Stimulated activated CD8-positive, alpha-beta memory T cell treated with anti-CD3 and anti-CD28 coated beads, Interleukin-4, amount 100 ng/mL, for 24 hours (primary cell): ENCODE measurements at regions not wholly inside any gene's neighbourhood (a gene's known extent, or its start where the extent isn't known, plus 50 kb on each side); places are given as distances from the start of the nearest gene placed in this dataset.
A peak's percentile ranks its signal among the peaks of the same experiment; 100 is the strongest.

Experiments
- DNase-seq: peaks from one replicate; pipeline ENCODE4 v3.0.0-alpha.2; 2020; ENCODE audit warnings: low read depth

DNA sequence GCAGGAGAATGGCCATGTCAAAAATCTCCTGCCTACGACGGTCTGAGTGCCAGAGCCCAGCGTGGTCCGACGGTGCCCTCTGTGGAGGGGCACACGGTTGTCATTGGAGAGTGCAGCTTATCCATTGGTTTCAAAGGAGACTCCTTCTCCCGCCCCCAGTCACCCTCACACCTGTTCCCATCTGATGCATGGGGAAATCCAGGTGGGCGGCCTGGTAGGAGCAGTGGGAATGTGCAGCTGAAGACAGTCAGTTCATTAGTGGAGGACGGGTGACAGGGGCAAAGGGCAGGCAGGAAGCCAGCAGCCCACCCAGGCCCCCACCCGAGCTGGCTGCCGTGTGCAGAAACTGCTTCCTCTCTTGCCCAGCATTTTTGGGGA lies 162.3 kb downstream of the IRF8 start:
- no peak for DNase-seq

GRCh38 chr16:86061721-86062120 lies 162.8 kb downstream of the IRF8 start:
- DNase-seq: no peak

DNA sequence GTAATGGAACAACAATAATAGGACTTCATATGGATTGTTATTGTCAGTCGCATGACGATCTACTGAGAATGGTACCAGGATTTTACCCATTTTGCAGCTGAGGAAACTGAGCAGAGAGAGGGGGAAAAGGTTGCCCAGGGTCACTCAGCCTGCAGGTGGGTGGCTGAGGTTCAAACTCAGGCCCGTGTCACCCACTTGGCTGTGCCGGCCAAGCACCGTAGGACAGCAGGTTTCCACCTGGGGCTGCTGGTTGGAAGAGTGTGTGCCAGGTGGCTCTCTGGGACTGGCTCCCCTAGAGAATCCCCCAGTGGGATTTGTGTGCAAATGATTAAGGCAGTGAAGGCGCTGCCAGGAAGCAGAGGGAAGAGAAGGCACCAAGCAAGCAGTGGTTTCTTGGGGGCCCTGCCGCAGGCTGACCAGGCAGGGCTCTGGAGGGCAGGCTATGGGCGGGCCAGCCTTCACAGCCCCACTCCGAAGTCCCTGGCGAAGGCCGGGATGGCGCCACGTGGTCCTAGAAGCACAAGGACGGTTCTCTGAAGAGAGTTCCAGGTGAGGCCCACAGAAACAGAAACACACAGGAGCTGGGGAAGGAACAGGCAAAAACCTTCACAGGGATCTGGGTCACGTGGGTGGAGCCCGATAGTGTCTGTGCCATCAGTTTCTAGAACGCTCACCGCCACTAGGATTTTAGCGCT lies 163.5 kb downstream of the IRF8 start:
- DNase-seq: no peak

GRCh38 chr16:86063760-86064405 lies 164.9 kb downstream of the IRF8 start:
- DNase-seq: no peak

DNA sequence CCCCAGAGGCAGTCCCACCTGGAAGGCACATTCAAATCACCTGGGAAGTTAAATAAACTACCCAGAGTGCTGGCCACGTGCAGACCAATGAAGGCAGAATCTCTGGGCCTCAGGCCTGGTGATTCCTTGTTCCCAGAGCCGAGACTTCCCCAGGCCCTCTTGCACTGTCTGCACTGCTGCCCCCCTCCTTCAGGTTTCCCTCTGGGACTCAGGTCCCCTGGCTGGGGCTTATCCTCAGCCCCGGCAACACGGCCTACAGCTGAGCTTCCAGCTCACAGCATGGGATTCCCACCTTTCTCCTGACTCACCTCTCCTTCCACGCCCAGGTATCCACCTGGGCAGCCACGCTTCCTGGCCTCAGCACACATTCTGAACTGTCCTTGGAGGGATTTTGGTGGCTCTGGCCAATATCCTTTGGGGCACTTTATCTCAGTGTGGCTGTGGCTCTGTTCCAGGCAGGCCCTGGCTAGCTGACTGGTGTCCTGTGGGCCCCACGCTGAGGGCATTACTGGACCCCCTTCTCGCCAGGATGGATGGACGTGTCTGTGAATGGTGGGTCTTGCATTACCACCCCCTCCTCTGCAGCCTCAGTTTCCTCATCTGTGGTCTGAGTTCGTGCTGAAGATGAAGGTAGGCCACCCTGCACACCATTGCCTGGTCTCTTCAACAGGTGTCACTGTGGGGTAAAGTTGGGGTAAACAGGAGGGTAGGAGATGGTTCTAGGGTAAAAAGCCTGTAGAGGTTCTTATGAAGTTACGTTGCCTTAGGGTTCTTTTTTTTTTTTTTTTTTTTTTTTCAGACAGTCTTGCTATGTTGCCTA lies 165.7 kb downstream of the IRF8 start:
- no peak for DNase-seq

DNA sequence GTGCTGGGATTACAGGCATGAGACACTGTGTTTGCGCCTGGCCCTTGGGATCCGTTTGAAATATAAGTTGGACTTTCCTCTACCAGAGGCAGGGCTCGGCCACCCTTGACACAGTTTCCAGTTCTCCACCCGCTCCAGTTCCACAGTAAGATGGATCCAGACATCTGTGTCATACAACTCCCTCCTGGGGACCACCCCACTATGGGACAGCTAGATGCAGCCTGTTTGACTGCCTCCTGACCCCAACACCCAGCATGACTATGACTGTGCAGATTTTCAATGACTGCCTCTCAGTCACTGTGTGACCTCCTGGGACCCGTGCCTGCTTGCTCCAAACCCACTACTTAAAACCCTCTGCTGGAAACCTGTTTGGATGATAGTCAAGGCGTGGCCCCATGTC lies 166.7 kb downstream of the IRF8 start:
- DNase-seq: no peak

DNA sequence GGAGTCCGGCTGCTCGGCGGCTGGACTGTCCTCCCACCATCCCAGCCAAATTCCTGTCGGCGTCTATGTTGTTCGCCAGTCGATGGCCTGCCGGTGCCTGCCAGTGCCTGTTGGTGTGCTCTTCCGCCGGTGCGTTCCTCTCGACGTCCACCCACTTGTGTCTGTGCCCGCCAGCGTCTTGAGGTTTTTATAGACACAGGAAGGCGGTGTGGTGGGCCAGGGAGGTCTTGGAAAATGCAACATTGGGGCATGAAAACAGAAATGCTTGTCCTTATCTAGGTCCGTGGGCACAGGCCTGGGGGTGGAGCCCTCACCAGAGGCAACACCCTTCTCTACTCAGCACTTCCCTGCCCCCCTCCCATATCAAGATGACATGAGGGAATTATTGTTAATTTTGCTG lies 167.8 kb downstream of the IRF8 start:
- DNase-seq: no peak

- no peak for DNase-seq
These were observed 168.6 kb downstream of the IRF8 start for GRCh38 chr16:86067516-86067915.

- no peak for DNase-seq
These were observed 169.0 kb downstream of the IRF8 start for GRCh38 chr16:86067936-86068335.

DNA sequence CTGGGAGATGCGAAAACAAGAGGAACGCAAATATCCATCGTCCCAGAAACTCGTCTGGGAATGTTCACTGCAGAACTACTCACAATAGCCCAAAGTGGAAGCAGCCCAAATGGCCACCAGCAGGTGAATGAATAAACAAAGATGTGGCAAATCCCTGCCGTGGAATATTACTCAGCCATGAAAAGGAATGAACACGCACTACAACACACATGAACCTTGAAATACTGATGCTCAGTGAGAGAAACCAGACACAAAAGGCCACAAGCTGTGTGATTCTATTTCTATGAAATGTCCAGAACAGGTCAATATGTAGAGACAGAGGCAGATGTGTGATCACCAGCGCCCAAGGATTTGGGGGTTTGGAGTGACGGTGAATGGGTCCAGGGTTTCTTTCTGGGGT lies 169.8 kb downstream of the IRF8 start:
- DNase-seq: no peak

DNA sequence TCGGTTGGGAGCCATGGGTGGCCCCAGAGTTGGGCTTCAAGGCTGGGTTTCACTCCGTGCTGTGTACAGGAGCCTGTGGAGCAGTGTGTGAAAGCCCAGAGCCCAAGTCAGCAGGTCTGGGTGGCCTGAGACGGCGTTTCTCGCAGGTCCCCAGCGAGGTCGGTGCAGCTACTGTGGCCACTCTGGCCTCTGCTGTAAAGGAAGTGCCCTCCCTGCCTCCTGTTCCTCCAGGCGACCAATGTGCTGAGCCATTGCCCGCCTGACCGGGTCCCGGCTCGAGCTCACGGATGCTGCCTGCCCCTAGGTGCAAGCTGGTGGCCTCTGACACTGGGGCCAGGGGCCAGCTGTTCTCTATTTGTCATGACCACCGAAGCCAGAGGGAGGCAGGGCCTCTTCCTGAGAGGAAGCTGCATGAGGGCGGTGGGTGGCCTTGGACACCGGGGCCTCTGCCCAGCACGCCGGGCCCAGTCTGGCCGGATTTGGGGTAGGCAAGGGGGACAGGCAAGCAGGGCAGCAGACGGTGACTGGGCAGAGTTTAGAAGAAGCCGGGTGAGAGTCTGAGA lies 170.9 kb downstream of the IRF8 start:
- no peak for DNase-seq

DNA sequence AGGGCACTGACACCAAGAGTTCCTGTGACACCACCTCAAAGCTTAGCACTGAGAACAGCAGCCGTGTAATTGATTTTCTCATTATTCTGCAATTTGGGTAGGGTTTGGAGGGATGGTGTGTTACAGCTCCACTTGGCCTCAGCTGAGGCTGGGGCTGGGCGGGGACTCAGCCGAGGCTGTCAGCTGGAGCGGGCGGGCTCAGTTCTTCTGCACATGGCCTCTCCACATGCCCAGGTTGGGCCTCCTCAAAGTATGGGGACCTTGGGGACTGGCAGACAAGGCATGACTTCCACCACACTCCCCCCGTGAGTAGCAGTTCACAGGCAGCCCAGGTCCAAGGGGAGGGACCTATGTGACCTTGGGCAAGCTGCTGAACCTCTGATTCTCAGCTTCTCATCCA lies 171.5 kb downstream of the IRF8 start:
- no peak for DNase-seq

DNA sequence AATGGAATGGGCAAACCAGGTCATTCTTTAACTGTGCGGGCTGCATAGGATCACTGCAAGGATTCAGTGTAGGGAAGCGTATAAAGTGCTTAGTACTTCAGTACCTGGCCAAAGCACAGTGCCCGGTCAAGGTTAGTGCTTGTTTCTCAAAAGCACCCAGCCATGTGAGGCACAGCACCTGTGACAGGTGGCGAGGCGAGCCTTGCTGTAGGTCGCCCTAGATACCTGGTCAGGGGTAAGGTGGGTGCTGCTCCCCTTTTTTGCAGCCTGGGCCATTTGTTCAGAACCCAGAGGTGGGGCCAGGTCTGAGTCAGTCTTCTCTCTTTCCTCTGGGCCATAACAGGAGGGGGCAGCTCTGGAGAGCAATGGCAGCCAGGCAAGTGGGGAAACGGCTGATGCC lies 172.0 kb downstream of the IRF8 start:
- no peak for DNase-seq

DNA sequence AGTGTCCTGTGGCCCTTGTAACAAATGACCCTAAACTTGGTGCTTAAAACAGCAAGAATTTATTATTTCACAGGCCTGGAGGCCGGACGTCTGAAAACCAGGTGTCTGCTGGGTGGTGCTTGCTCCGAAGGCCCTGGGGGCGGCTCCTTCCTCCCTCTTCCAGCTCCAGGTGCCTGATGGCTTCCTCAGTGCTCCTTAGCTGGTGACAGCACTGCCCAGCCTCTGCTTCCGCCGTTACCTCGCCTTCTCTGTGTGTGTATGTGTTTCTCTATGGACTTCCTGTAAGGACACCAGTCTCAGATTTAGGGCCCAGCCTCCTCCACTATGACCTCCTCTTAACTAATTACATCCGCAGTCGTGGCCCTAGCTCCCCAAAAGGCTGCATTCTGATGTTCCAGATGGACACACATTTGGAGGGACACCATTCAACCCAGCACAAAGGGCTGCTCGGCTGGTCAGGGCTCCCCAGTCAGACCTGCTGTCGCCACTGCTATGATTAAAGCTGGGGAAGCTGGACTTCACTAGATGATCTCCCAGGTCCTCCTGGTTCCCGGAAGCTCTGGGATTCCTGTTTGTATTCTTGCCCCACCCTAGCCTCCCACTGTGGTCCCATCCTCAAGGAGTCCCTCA lies 172.8 kb downstream of the IRF8 start:
- DNase-seq: no peak

- DNase-seq: peak; percentile 7
These were observed 173.6 kb downstream of the IRF8 start for GRCh38 chr16:86072328-86073102.

DNA sequence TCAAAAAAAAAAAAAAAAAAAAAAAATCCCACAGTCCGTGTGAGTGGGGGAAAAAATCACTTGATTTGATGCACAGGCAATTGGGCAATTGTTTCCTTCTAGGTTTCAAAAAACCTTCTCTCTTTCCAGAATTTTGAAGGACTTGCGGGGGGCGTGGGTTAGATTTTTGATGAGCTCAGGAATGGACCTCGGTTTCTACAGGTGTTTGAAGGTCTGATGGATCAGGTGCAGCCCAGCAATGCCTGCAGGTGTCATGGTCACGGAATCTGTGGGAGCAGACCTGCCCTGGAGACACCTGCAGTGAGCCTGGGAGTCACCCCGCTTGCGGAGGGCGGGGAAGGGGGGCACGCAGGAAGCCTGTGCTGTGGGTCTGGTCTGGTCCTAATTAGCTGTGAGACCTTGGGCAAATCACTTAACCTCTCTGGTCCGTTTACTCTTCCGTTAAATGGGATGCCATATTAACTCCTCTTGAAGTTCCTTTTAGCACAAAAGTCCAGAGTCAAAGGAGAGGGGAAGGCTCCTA lies 174.2 kb downstream of the IRF8 start:
- DNase-seq: no peak

- DNase-seq: no peak
These were observed 175.0 kb downstream of the IRF8 start for GRCh38 chr16:86073763-86074493.

- no peak for DNase-seq
These were observed 175.9 kb downstream of the IRF8 start for GRCh38 chr16:86074651-86075487.

GRCh38 chr16:86075488-86075785 lies 176.5 kb downstream of the IRF8 start:
- DNase-seq: no peak

- no peak for DNase-seq
These were observed 177.0 kb downstream of the IRF8 start for GRCh38 chr16:86075839-86076440.
